AG09319 (cell line): ENCODE measurements at regions not wholly inside any gene's neighbourhood (a gene's known extent, or its start where the extent isn't known, plus 50 kb on each side); places are given as distances from the start of the nearest gene placed in this dataset.
"Not testable (repeated sequence)": the region's sequence is repeated elsewhere in the genome, so short reads cannot be mapped to it uniquely, and the experiment has no call there.

ENCODE experiments used
- DNase-seq: peaks from one replicate; pipeline ENCODE4 v3.0.0-alpha.2; 2010; ENCODE audit warnings: low read depth; ENCODE audit errors: extremely low read depth
- CTCF ChIP-seq: IDR thresholded peaks from 2 replicates; pipeline ENCODE4 v1.5.1; 2011; ENCODE audit warnings: low read depth, mild to moderate bottlenecking, inconsistent platforms, low read length, moderate library complexity

- DNase-seq: no peak
- TF ChIP-seq CTCF: no peak
Observed at GRCh38 chr3:10725067-10725466, 91.0 kb upstream of the SLC6A11 start.

DNA sequence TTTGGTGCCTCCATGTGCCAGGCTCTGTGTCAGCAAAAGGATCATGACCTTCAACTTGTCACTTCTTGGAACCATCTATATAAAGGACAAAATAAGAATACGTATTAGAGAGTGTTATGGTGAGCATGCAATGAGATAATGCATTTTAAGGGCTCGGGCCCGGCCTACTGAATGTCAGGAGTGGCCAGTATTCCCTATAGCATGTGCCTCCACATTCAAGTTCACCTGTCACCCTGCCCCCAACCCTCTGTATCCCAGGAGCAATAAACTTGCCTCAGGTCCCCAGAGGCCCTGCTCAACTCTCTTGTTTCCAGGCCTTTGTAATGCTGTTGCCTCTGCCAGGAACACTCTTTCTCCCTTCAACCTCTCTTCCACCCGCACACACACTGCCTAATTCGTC is 90.2 kb upstream of the SLC6A11 start:
- DNase-seq: no peak
- TF ChIP-seq CTCF: no peak

DNA sequence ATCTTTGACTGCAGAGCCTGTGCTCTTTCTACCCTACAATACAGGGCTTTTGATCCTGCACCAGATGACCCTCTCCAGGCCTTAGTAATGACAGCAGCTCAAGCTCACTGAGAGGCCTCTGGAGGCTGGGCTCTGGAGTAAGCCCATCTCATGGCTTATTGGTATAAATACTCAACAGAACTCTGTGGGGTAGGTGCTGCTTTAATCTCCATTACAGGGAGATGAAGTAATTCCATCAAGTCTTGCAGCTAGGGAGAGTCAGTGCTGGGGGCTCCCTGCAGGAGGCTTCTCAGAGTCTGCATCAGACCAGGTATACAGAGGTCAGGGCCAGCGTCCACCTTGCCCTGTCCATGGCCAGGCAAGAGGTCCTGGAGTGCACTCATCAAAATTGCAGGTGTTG is 89.2 kb upstream of the SLC6A11 start:
- DNase-seq: no peak
- TF ChIP-seq CTCF: no peak

GRCh38 chr3:10729439-10729838 is 86.6 kb upstream of the SLC6A11 start:
- TF ChIP-seq CTCF: no peak
- no peak for DNase-seq

GRCh38 chr3:10732292-10732691 is 83.7 kb upstream of the SLC6A11 start:
- no peak for TF ChIP-seq CTCF
- DNase-seq: no peak

DNA sequence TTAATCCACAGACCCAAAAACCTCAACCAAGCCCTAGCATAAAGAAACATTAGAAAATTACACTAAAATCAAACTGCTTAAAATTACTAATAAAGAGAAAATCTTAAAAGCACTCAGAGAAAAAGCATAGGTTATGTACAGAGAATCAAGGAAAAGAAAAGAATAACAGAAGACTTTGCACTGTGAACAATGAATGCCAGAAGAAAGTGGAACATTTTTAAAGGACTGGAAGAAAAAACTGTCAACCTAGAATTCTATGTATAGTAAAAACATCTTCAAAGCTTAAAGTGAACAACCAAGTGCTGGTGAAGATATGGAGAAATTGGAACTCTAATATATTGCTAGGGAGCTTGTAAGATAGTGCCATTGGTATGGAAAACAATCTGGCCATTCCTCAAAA is 82.7 kb upstream of the SLC6A11 start:
- DNase-seq: no peak
- no peak for TF ChIP-seq CTCF

GRCh38 chr3:10736444-10736843 is 79.6 kb upstream of the SLC6A11 start:
- DNase-seq: not testable (repeated sequence)

DNA sequence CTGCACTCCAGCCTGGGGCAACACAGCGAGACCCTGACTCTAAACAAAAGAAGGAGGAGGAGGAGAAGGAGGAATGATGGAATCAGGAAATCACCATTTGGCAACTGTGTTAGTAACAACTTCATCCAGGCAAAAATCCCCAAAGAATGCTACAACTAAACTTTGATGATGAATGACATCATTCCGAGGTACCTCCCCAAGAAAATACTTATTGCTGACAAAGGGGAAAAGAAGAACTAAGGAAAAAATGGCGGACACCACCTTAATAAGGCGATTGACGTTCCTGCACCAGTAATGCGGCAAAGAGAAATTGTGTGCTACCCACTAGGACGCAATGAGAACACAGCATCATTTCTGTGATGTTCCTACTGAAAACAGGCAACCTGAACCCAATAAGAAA is 78.2 kb upstream of the SLC6A11 start:
- TF ChIP-seq CTCF: no peak

More for the DNA sequence above, 78.2 kb upstream of the SLC6A11 start:
- no peak for DNase-seq
